NT2/D1 (cell line): ENCODE measurements at regions not wholly inside any gene's neighbourhood (a gene's known extent, or its start where the extent isn't known, plus 50 kb on each side); places are given as distances from the start of the nearest gene placed in this dataset.

Experiments used
- SUZ12 ChIP-seq: IDR thresholded peaks from 2 replicates; pipeline ENCODE4 v1.6.1; 2011; ENCODE audit not compliant: insufficient read length, insufficient read depth; ENCODE audit errors: extremely low read depth
- YY1 ChIP-seq: IDR thresholded peaks from 2 replicates; pipeline ENCODE4 v1.6.1; 2011; ENCODE audit not compliant: insufficient read length, insufficient read depth
- ZNF274 ChIP-seq: IDR thresholded peaks from 2 replicates; pipeline ENCODE4 v1.6.1; 2011; ENCODE audit warnings: mild to moderate bottlenecking, low read depth, low read length

DNA sequence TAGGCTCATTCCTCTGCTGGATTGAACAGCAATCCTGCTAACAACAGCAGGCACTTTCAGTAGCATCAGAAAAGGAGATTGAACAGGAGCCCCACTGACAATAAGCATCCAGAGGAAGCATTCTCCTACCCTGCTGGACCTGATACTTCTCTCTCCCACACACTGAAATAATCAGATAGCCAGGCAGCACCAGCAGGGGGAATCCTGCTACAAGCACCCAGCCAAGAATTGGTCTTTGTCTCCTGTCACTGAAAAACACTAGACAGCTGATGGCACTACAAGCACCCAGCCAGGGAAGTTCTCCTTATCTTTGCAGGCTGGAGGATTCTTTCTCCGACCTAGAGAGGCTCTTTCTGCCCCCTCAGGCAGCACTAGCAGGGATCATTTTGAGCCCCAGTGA is 444.3 kb upstream of the GRIA3 start:
- TF ChIP-seq YY1 (no peak), ZNF274 (no peak), SUZ12 (no peak)
